ENCODE measurements at regions not wholly inside any gene's neighbourhood (a gene's known extent, or its start where the extent isn't known, plus 50 kb on each side); places are given as distances from the start of the nearest gene placed in this dataset.

GRCh38 chr2:219997341-219997851 lies 370.0 kb downstream of the SLC4A3 start:
- peak; percentile 52 for DNase-seq (ENCODE audit: low read depth)
- no peak overlapping the region for H3K4me2 ChIP-seq (ENCODE audit: low read length)
- no peak overlapping the region for H3K4me3 Mint-ChIP-seq (ENCODE audit: unreplicated experiment)
- H3K27ac Mint-ChIP-seq (ENCODE audit: unreplicated experiment), result no peak overlapping the region
- no peaks in the 10 kb centered on the region for H3K4me1 ChIP-seq (ENCODE audit: insufficient read depth, low read length)
- no peak overlapping the region for H3K4me3 ChIP-seq (ENCODE audit: insufficient read depth, low read depth, low read length)
- H3K36me3 Mint-ChIP-seq (ENCODE audit: low read depth, unreplicated experiment), result no peaks in the 10 kb centered on the region
- H3K79me2 ChIP-seq (ENCODE audit: insufficient read depth, low read length), result no peaks in the 10 kb centered on the region
- no peak for FAIRE-seq
- H3K4me1 Mint-ChIP-seq (ENCODE audit: low read depth, unreplicated experiment), result peaks cover 27% of the 10 kb centered on the region
- no peaks in the 10 kb centered on the region for H3K9me3 ChIP-seq (ENCODE audit: insufficient read depth, low read depth, low read length)
- no peak overlapping the region for H2AFZ ChIP-seq (ENCODE audit: low read depth, low read length)
- peaks cover 7% of the 10 kb centered on the region for H3K9me3 Mint-ChIP-seq (ENCODE audit: unreplicated experiment)
- no peaks in the 10 kb centered on the region for H3K36me3 ChIP-seq (ENCODE audit: insufficient read depth, low read length)
- H3K27me3 Mint-ChIP-seq (ENCODE audit: low read depth, unreplicated experiment), result peaks cover 5% of the 10 kb centered on the region
- H4K20me1 ChIP-seq (ENCODE audit: insufficient read depth, low read length), result no peaks in the 10 kb centered on the region
- peak; percentile 42 for TF ChIP-seq CTCF (IDR thresholded peaks at IDR 0.05; ENCODE audit: insufficient read depth, low read depth, low read length)
- TF ChIP-seq EZH2 (IDR thresholded peaks at IDR 0.05; ENCODE audit: insufficient read depth, low read length), result no peak
- no peak overlapping the region for H3K9ac ChIP-seq (ENCODE audit: low read length)
- no peaks in the 10 kb centered on the region for H3K27me3 ChIP-seq (ENCODE audit: insufficient read depth, low read length)
- H3K27ac ChIP-seq (ENCODE audit: low read depth, low read length), result no peak overlapping the region

GRCh38 chr2:219998107-219998506 lies 370.7 kb downstream of the SLC4A3 start:
- Histone ChIP-seq H3K4me3 (ENCODE audit: insufficient read depth, low read depth, low read length) (no peak overlapping the region), H3K4me1 (ENCODE audit: insufficient read depth, low read length) (no peaks in the 10 kb centered on the region), H3K9me3 (ENCODE audit: insufficient read depth, low read depth, low read length) (no peaks in the 10 kb centered on the region), H3K27ac (ENCODE audit: low read depth, low read length) (no peak overlapping the region), H4K20me1 (ENCODE audit: insufficient read depth, low read length) (no peaks in the 10 kb centered on the region), H2AFZ (ENCODE audit: low read depth, low read length) (no peak overlapping the region), H3K4me2 (ENCODE audit: low read length) (no peak overlapping the region), H3K36me3 (ENCODE audit: insufficient read depth, low read length) (no peaks in the 10 kb centered on the region), H3K9ac (ENCODE audit: low read length) (no peak overlapping the region), H3K79me2 (ENCODE audit: insufficient read depth, low read length) (no peaks in the 10 kb centered on the region), H3K27me3 (ENCODE audit: insufficient read depth, low read length) (no peaks in the 10 kb centered on the region)
- Mint-ChIP-seq H3K36me3 (ENCODE audit: low read depth, unreplicated experiment) (no peaks in the 10 kb centered on the region), H3K4me1 (ENCODE audit: low read depth, unreplicated experiment) (peaks cover 35% of the 10 kb centered on the region), H3K27ac (ENCODE audit: unreplicated experiment) (no peak overlapping the region), H3K27me3 (ENCODE audit: low read depth, unreplicated experiment) (peaks cover 3% of the 10 kb centered on the region), H3K4me3 (ENCODE audit: unreplicated experiment) (no peak overlapping the region), H3K9me3 (ENCODE audit: unreplicated experiment) (peaks cover 7% of the 10 kb centered on the region)
- FAIRE-seq (no peak), DNase-seq (ENCODE audit: low read depth) (no peak)
- TF ChIP-seq EZH2 (IDR thresholded peaks at IDR 0.05; ENCODE audit: insufficient read depth, low read length) (no peak), CTCF (IDR thresholded peaks at IDR 0.05; ENCODE audit: insufficient read depth, low read depth, low read length) (no peak)

GRCh38 chr2:219998714-219999227 lies 371.3 kb downstream of the SLC4A3 start:
- Mint-ChIP-seq H3K4me1 (ENCODE audit: low read depth, unreplicated experiment) (peaks cover 39% of the 10 kb centered on the region), H3K4me3 (ENCODE audit: unreplicated experiment) (no peak overlapping the region), H3K36me3 (ENCODE audit: low read depth, unreplicated experiment) (no peaks in the 10 kb centered on the region), H3K27ac (ENCODE audit: unreplicated experiment) (no peak overlapping the region), H3K27me3 (ENCODE audit: low read depth, unreplicated experiment) (peaks cover 2% of the 10 kb centered on the region), H3K9me3 (ENCODE audit: unreplicated experiment) (peaks cover 6% of the 10 kb centered on the region)
- no peak for DNase-seq (ENCODE audit: low read depth)
- no peak overlapping the region for H2AFZ ChIP-seq (ENCODE audit: low read depth, low read length)
- H3K4me3 ChIP-seq (ENCODE audit: insufficient read depth, low read depth, low read length), result no peak overlapping the region
- no peaks in the 10 kb centered on the region for H3K79me2 ChIP-seq (ENCODE audit: insufficient read depth, low read length)
- no peak for FAIRE-seq
- H3K9ac ChIP-seq (ENCODE audit: low read length), result no peak overlapping the region
- no peaks in the 10 kb centered on the region for H3K36me3 ChIP-seq (ENCODE audit: insufficient read depth, low read length)
- no peaks in the 10 kb centered on the region for H3K9me3 ChIP-seq (ENCODE audit: insufficient read depth, low read depth, low read length)
- no peak overlapping the region for H3K4me2 ChIP-seq (ENCODE audit: low read length)
- H3K27me3 ChIP-seq (ENCODE audit: insufficient read depth, low read length), result no peaks in the 10 kb centered on the region
- H4K20me1 ChIP-seq (ENCODE audit: insufficient read depth, low read length), result no peaks in the 10 kb centered on the region
- H3K4me1 ChIP-seq (ENCODE audit: insufficient read depth, low read length), result no peaks in the 10 kb centered on the region
- H3K27ac ChIP-seq (ENCODE audit: low read depth, low read length), result no peak overlapping the region
- TF ChIP-seq EZH2 (IDR thresholded peaks at IDR 0.05; ENCODE audit: insufficient read depth, low read length), result no peak
- no peak for TF ChIP-seq CTCF (IDR thresholded peaks at IDR 0.05; ENCODE audit: insufficient read depth, low read depth, low read length)
